GM10266 (cell line): ENCODE measurements at regions not wholly inside any gene's neighbourhood (a gene's known extent, or its start where the extent isn't known, plus 50 kb on each side); places are given as distances from the start of the nearest gene placed in this dataset.
"Not testable (repeated sequence)": the region's sequence is repeated elsewhere in the genome, so short reads cannot be mapped to it uniquely, and the experiment has no call there.

Experiments
- DNase-seq: peaks from one replicate; pipeline ENCODE4 v3.0.0; 2012; ENCODE audit errors: extremely low spot score
- TF ChIP-seq, protein P1 (sequence below): IDR thresholded peaks from 2 replicates; pipeline ENCODE4 v1.5.1; 2012; ENCODE audit warnings: mild to moderate bottlenecking, low read depth; ENCODE audit not compliant: control insufficient read depth, insufficient read depth; ENCODE audit errors: missing control alignments

DNA sequence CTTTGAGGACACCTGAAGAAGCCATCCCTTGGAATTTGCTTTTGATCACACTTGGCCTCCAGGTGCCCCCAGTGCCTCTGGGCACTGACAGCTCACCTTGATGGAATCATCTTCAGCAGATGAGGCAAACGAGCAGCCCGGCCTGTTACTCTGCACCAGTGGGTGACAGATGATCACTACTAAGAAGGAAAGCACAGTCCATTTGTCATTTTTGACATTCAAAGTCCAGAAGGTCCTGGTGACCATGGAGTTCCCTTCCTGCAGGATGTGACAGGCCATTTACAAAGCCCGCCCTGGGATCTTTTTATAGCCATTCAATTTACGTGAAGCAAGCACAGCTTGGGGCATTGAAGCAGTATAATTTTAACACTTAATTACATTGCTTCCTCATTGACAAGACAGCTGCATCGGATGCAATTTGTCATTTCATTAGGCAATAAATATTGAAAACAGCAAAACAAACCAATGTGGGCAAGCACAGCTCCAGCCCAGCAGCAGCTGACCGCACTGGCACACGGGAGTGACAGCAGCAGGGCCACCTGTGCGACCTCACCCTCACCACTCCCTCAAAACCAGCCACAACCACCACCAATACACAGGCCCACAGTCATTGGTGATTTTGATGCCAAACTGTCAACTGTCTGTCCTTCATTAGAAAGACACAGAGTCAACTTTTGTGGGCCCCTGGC, 76.0 kb upstream of the SLC66A3 start:
- DNase-seq = no peak
- TF ChIP-seq, protein P1, sequence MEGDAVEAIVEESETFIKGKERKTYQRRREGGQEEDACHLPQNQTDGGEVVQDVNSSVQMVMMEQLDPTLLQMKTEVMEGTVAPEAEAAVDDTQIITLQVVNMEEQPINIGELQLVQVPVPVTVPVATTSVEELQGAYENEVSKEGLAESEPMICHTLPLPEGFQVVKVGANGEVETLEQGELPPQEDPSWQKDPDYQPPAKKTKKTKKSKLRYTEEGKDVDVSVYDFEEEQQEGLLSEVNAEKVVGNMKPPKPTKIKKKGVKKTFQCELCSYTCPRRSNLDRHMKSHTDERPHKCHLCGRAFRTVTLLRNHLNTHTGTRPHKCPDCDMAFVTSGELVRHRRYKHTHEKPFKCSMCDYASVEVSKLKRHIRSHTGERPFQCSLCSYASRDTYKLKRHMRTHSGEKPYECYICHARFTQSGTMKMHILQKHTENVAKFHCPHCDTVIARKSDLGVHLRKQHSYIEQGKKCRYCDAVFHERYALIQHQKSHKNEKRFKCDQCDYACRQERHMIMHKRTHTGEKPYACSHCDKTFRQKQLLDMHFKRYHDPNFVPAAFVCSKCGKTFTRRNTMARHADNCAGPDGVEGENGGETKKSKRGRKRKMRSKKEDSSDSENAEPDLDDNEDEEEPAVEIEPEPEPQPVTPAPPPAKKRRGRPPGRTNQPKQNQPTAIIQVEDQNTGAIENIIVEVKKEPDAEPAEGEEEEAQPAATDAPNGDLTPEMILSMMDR = no peak

DNA sequence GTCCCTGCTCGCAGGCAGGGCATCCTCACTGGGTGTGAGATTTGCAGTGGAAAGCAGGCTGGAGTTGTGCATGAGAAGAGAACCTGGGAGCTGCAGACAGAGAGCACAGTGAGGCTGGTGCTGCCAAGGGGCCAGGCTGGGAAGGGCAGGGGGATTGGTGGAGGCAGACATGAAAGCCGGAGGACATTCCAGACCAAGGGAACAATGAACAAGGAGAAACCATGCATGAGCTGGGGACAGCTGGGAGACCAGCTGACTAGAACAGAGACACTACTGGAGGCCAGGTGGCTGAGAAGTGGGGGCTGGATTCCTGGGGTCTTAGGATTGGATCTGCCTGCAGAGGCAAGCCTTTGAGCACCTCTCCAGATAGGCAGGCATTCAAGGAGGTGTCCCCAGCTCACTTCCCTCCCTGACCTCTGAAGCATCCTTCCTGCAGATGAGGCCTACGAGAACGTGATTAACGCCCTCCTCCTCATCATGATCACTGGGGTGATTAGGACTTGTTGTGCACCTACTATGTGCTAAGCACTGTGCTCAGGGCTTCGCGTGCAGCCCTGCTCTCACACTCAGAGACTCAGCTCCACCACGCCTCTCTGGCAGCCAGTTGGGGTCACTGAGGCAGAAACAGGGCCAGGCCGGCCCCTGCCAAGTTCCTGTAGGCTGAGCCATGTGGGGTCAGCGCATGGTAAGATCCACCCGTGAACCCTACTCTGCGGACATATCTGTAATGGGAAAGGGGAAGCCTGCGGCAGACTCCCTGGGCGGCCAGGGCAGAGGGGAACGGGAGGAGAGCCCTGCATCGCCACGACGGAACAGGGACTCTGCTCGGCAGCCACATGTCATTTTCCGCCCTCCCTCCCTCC, 74.8 kb upstream of the SLC66A3 start:
- TF ChIP-seq, protein P1 = no peak
- no peak for DNase-seq

DNA sequence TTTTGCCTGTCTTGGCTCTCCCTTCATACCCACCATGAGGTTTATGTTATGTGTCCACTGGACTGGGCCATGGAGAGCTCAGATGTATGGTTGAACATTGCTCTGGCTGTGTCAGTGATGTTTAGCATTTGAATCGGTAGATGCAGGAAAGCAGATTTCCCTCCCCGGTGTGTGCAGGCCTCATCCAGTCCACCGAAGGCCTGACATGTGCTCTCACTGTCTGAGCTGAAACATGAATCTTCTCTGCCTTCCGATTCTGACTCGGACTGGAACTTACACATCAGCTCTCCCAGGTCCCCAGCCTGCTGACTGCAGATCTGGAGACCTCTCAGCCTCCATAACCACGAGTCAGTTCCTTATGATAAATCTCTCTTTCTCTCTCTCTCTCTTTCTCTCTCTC, 72.4 kb upstream of the SLC66A3 start:
- TF ChIP-seq, protein P1 = no peak
- DNase-seq = no peak

DNA sequence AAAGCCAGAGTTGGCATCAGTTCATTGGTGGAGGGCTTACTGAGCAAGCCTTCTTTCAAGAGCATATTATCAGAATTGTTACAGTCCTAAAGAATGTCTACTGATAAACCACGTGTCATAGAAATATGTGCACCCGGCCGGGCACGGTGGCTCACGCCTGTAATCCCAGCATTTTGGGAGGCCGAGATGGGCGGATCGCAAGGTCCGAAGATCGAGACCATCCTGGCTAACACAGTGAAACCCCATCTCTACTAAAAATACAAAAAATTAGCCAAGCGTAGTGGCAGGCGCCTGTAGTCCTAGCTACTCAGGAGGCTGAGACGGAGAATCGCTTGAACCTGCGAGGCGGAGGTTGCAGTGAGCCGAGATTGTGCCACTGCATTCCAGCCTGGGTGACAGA, 66.4 kb upstream of the SLC66A3 start:
- not testable (repeated sequence) for DNase-seq

DNA sequence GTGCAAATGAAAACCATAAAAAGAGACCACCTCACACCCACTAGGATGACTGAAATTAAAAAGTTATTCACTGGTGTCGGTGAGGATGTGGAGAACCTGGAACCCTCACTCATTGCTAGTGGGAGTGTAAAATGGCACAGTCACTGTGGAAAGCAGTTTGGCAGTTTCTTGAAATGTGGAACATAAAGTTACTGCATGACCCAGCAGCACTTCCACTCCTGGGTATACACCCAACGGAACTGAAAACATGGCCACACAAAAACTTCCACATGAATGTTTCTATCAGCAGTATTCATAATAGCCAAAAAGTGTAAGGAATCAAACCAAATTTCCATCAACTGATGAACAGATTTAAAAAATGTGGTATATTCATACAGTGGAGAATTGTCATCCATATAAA, 65.1 kb upstream of the SLC66A3 start:
- DNase-seq = no peak
- TF ChIP-seq, protein P1 = no peak

DNA sequence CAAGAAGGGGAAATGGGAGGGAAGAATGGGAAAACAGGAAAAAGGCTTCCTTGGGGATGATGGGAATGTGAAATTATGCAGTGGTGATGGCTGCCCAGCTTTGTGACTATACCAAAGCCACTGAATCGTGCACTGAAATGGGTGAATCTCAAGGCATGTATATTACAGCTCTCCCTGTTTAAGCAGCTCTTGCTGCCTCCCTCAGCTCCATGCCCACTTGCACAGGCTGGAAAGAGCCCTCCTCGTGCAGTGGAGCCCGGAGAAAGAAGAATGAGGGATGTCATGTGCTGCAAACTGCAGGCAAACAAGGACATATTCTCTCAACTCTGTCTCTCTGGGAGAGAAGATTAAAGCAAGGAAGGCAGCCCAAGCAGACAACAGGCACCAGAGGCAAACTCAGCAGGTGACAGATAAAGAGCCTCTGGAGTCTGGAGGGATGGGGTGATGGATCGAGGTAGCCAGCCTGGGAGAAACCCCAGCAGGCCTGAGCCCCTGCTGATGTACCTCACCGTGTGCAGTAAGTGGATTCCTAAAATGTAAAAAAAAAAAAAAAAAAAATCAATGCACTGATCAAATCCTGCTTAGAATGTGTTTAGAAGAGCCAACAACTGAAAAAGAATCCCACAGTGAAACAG, 62.4 kb upstream of the SLC66A3 start:
- TF ChIP-seq, protein P1 = no peak

DNA sequence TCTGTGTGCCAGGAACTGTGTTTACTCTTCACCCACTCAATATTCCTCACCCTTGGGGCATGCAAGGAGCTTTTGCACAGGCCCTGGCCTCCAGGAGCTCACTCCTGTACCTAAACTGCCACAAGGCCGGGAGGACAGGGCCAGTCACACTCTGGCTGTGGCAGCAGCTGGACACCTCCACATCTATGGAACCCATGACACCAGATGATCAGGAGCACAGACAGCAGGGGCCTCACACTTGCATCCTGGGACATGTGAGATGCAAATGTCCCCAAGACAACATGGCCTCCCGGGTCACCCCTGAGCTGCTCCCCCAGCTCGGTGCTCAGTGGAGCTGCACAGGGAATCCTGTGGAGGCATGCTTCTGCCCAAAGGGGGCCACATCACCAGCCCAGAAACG, 61.8 kb upstream of the SLC66A3 start:
- TF ChIP-seq, protein P1 = no peak
- DNase-seq = no peak

More for the DNA sequence above, 62.4 kb upstream of the SLC66A3 start:
- no peak for DNase-seq
